ENCODE measurements at regions not wholly inside any gene's neighbourhood (a gene's known extent, or its start where the extent isn't known, plus 50 kb on each side); places are given as distances from the start of the nearest gene placed in this dataset.

- H3K4me1 ChIP-seq: no peaks in the 10 kb centered on the region
- TF ChIP-seq CTCF (IDR thresholded peaks at IDR 0.05; ENCODE audit: low read depth, low read length): no peak
- H3K36me3 ChIP-seq: no peaks in the 10 kb centered on the region
Measured at GRCh38 chr6:48983377-48983776, 479.7 kb downstream of the MMUT start.

GRCh38 chr6:48979806-48980205, 483.2 kb downstream of the MMUT start:
- no peaks in the 10 kb centered on the region for H3K36me3 ChIP-seq
- no peaks in the 10 kb centered on the region for H3K9me3 ChIP-seq
- H3K27me3 ChIP-seq: no peaks in the 10 kb centered on the region
- no peaks in the 10 kb centered on the region for H3K4me1 ChIP-seq
- no peak for DNase-seq
- no peak for TF ChIP-seq CTCF (IDR thresholded peaks at IDR 0.05; ENCODE audit: low read depth, low read length)
- no peak overlapping the region for H3K4me3 ChIP-seq (ENCODE audit: low read depth, low read length)

More at GRCh38 chr6:48983377-48983776, 479.7 kb downstream of the MMUT start:
- no peaks in the 10 kb centered on the region for H3K27me3 ChIP-seq
- no peaks in the 10 kb centered on the region for H3K9me3 ChIP-seq
- DNase-seq: no peak
- no peak overlapping the region for H3K4me3 ChIP-seq (ENCODE audit: low read depth, low read length)

DNA sequence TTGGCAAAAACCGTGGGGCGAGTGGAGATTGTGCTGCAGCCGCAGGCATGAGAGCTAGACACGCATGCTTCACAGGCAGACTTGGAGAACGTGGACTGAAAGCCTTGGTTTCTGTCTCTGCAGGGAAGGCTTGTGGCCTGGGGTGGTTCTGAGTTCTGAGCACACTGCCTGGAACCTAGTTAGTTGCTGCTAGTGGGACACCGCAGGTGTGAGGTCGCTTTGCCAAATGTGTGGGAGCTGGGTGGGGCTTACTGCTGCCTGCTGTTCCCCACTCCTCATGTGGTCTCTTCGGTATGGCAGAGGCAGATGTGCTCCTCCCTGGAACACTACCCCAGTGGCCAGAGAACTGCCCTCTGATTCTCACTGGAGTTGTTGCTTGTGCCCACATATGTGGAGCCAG, 484.0 kb downstream of the MMUT start:
- H3K36me3 ChIP-seq: no peaks in the 10 kb centered on the region
- H3K9me3 ChIP-seq: no peaks in the 10 kb centered on the region
- no peaks in the 10 kb centered on the region for H3K4me1 ChIP-seq
- TF ChIP-seq CTCF (IDR thresholded peaks at IDR 0.05; ENCODE audit: low read depth, low read length): no peak
- H3K4me3 ChIP-seq (ENCODE audit: low read depth, low read length): no peak overlapping the region
- no peak for DNase-seq
- H3K27me3 ChIP-seq: no peaks in the 10 kb centered on the region

- no peaks in the 10 kb centered on the region for H3K9me3 ChIP-seq
- no peak for DNase-seq
- no peak for TF ChIP-seq CTCF (IDR thresholded peaks at IDR 0.05; ENCODE audit: low read depth, low read length)
Measured at GRCh38 chr6:48978016-48978415, 485.0 kb downstream of the MMUT start.

GRCh38 chr6:48977573-48977972, 485.5 kb downstream of the MMUT start:
- H3K9me3 ChIP-seq: no peaks in the 10 kb centered on the region
- H3K36me3 ChIP-seq: no peaks in the 10 kb centered on the region
- H3K27me3 ChIP-seq: no peaks in the 10 kb centered on the region
- no peak for TF ChIP-seq CTCF (IDR thresholded peaks at IDR 0.05; ENCODE audit: low read depth, low read length)
- H3K4me3 ChIP-seq (ENCODE audit: low read depth, low read length): no peak overlapping the region
- no peaks in the 10 kb centered on the region for H3K4me1 ChIP-seq
- no peak for DNase-seq

More at GRCh38 chr6:48978016-48978415, 485.0 kb downstream of the MMUT start:
- no peaks in the 10 kb centered on the region for H3K4me1 ChIP-seq
- H3K4me3 ChIP-seq (ENCODE audit: low read depth, low read length): no peak overlapping the region
- H3K27me3 ChIP-seq: no peaks in the 10 kb centered on the region
- no peaks in the 10 kb centered on the region for H3K36me3 ChIP-seq

- Histone ChIP-seq H3K4me3 (ENCODE audit: low read depth, low read length) (no peak overlapping the region), H3K4me1 (no peaks in the 10 kb centered on the region), H3K36me3 (no peaks in the 10 kb centered on the region), H3K27me3 (no peaks in the 10 kb centered on the region), H3K9me3 (no peaks in the 10 kb centered on the region)
- no peak for TF ChIP-seq CTCF (IDR thresholded peaks at IDR 0.05; ENCODE audit: low read depth, low read length)
- DNase-seq: no peak
Measured at GRCh38 chr6:48973491-48973890, 489.6 kb downstream of the MMUT start.
